NCI-H446 treated with DMSO at 0.1 percent for 48 hours (cell line): ENCODE measurements at regions not wholly inside any gene's neighbourhood (a gene's known extent, or its start where the extent isn't known, plus 50 kb on each side); places are given as distances from the start of the nearest gene placed in this dataset.
"Not testable (repeated sequence)": the region's sequence is repeated elsewhere in the genome, so short reads cannot be mapped to it uniquely, and the experiment has no call there.

Experiments used
- DNase-seq: peaks from one replicate; lab custom pipeline; 2025; lab: John Stamatoyannopoulos, UW

- no peak for DNase-seq
Observed at GRCh38 chr5:125251703-125252102, 505.3 kb upstream of the ZNF608 start.

- not testable (repeated sequence) for DNase-seq
Observed at GRCh38 chr5:125253634-125254033, 507.2 kb upstream of the ZNF608 start.

- DNase-seq: no peak
Observed at GRCh38 chr5:125254267-125254666, 507.8 kb upstream of the ZNF608 start.

GRCh38 chr5:125256296-125256695, 509.9 kb upstream of the ZNF608 start:
- DNase-seq: no peak

DNA sequence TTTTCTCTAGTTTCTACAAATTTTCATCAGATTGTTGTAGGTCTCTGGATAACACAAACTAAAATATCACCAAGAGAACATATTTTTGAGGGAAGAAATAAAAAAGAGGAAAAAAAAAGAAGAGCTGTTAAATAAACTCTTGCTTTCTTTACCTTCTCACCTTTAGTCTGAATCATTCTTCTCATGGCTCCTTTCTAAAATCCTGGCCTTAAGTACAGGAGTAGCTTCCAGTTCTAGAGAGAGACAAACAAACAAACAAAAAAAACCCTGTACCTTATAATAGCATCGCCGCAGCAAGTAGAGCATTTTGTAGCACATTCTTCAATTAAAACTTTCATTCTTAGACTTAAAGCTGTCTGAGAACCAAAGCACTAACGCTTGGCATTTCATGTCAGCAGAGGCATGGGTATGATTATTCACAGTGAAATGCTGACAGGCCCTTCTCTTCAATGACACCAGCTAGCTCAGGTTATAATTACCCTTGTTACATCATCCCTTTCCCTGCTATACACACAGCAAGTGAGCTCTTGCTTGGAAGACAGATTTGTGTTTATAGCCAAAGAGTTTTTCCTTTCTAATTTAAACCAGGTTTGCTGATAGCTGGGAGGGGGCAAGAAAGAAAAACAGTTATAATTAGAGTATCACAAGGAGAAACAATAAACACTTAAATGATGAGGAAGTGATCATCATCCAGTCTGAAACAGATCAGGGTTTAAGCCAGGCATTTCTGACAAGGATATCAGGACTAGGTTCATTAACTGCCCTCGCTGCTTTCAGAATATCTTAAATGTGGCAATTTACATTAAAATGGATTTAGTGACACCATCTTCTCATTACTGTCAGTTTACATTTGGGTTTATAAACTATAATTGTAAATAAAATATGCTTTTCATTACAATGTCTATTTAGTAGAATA, 510.9 kb upstream of the ZNF608 start:
- DNase-seq: no peak

DNA sequence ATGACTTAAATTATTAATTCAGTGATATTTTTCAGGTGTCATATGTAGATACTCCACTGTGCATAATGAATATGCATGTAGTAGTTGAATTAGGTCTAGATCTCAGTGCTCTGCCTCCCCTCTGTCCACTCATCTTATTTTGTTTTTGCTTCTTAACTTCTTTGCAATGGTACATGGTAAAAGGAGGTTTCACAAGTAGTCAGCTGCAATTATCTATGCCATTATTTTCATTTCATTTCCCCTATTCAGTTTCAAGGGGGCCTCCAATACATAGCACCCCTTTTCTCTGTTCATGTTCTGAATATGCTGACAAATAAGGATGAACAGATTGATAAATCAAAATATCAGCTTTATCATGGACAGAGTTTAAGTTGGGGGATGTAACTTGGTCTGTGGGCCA, 511.6 kb upstream of the ZNF608 start:
- DNase-seq: no peak

DNA sequence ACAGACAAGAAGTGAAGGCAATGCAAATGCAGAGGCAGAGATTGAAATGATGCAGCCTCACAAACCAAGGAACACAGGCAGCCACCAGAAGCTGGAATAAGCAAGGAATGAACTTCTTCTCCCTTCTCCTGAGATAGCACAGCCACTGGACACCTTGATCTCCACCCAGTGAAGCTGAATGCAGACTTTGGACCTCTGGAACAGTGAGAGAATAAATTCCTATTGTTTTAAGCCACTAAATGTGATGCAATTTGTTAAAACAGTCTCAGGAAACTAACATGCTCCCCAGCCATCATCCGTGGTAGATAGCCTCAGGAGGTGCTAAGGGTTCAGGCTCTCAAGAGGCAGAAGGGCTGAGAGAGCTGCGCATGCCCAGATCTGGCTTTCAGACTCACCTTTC, 512.2 kb upstream of the ZNF608 start:
- DNase-seq: no peak

- no peak for DNase-seq
Observed at GRCh38 chr5:125261505-125262250, 515.2 kb upstream of the ZNF608 start.

DNA sequence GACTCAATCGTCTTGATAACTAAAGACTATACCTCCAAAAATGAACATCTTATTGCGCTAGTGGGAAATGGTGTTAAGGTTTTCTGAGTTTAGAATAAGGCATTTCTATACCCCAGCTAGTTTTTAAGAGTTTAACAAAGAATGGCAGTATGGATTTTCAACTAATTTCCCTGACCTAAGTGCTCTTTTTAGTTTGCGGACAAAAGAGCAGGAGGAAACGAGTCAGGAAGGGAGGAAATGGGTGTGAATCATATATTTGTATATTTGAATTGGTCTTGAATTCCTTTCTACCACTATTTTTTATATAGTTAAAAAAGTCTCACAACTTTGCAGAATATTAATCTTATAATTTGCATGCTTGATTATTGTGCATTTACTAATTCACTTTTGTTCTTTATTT, 516.3 kb upstream of the ZNF608 start:
- no peak for DNase-seq

GRCh38 chr5:125263356-125263755, 516.9 kb upstream of the ZNF608 start:
- no peak for DNase-seq

- DNase-seq: no peak
Observed at GRCh38 chr5:125266106-125266505, 519.7 kb upstream of the ZNF608 start.

GRCh38 chr5:125267636-125268248, 521.3 kb upstream of the ZNF608 start:
- DNase-seq: no peak

DNA sequence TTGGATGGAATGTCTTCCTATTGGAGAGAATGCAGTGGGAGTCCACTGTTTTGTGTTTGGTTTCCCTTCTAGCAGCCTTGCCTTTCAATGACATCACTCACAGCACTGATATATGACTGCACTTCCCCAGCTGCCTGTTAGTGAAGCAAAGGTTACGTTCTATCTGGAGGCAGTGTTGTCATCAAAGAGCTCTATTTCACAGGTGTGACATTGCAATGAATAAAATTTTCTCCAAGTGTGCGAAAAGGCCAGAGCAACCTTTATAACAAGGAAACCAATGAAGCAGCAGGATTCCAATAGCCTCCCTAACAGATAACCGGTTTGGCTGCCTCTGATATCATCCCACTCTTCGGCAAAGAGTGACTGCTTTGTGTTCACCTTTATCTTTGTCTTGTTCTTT, 523.5 kb upstream of the ZNF608 start:
- DNase-seq: no peak

DNA sequence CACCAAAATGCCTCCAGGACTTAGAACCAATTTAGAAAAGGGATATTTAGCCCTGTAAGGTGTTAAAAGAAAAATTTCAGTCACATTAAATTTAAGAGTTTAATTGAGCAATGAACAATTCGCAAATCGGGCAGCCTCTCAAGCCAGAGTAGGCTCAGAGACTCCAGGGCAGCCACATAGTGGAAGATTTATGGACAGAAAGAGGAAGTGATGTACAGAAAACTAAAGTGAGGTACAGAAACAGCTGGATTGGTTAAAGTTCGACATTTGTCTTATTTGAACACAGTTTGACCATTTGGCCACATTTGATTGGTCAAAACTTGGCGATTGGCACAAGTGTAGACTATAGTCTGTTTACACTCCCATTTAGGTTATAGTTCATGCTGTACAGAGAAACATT, 525.9 kb upstream of the ZNF608 start:
- no peak for DNase-seq

GRCh38 chr5:125274211-125274610, 527.8 kb upstream of the ZNF608 start:
- DNase-seq: no peak

DNA sequence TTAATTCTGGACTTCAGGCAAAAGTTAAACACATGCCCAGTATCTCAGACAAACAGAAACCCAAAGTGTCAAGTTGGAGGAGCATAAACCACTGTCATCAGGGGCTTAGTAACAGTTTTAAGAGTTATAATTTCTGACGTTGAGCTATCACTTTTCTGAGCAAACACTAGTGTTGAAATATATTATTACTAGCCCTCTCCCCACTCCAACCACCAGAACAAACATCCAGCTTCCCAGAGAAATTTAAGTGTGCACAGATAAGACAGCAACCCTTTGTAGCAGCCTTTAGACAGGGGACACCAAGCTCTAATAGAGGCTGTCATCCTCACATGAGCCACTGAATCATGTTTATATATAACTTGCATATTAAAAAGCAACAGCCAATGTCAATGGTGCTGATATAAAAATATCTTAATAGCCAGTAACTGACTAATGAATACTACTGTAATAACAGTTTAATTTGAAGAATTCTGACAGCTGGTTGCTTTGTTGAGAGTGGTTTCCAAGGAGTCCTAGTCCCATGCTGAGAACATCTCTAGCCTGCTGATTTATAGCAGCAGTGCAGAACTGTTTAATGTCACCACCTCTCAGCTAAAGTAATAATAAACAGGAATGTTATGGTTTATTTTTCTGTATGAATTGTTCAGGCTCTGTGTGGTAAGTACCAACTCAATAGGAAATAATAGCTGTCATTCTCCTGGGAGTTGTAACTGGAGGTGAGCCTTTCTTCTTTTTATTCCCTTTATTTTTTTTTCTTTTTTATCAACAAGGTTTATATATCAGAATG, 528.7 kb upstream of the ZNF608 start:
- DNase-seq: peak; percentile 50

- no peak for DNase-seq
Observed at GRCh38 chr5:125275725-125276090, 529.3 kb upstream of the ZNF608 start.

DNA sequence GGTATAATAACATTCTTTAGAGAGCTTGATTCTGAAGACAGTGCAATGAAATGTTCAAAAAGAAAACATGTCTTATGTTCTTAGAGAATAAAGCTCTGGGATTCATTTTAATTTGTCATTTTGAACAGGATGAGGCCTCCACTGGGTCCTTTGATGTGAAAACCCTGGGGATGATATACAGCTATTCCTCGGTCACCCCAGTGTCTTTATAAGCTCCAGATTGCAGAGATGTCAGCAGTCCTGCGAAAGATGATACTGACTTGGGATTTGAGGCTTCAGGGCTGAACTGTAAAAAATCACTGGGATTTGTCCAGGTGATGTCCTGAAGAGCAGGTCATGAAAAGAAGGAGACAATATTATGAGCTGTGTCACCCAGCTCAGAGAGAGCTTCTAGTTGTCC, 529.7 kb upstream of the ZNF608 start:
- DNase-seq: no peak

DNA sequence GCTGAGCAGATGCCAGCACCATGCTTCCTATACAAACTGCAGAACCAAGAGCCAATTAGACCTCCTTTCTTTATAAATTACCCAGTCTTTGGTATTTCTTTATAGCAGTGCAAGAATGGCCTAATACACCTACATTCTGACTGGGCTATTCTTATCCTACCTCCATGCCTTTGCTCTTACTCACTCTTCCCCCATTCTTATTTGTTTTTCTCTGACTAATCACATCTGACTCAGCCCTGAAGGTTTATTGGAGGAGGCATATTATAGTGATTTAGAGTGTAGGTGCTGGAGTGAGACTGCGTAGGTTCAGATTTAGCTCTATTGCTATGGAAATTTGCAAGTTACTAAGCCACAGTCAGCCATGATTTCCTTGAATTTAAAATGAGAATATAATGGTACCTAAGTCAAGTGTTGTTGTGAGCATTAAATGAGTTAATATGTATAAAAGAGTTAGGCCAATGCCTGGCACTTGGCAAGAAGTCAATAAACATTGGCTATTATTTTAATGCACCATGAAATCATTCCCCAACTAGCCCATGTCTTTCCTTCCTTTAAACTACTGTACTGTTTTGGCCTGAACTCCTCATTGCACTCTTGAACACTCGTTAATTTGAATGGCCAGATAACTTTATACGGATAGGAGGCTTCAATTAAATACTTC, 531.2 kb upstream of the ZNF608 start:
- no peak for DNase-seq

DNA sequence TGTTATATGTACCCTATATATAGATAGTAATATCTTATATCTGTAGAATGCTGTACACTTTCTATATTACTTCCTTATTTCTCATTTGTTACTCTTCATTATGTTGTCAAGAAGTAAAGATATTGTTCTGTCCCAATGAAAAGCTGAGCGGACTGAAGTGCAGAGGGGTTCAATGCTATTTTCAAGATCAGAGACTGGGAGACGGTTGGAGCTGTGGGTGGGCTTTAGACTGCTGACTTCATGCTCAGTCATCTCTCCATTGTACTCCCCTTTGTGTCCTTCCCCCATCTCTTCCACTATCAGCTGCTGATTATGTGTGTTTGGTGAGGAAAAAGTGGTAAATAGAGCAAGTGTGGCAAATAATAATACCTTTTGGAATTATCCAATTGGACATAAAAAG, 532.3 kb upstream of the ZNF608 start:
- no peak for DNase-seq

DNA sequence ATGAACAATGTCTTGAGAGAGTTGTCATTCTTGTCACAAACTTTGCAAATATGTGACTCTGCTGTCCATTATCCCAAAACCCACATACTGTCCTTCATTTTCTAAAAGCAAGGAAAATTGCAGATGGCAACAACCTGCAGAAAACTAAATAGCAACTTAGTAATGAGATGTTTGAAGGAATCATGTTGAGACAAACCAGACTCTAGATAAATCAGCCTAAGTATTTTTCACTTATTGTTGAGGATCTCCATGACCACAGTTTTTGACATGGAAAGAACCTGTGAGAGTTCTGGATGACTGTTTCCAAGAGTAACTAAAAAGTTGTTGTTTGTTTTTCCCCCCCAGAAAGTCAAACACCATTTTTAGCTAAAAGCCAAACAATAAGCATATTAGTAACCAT, 535.2 kb upstream of the ZNF608 start:
- no peak for DNase-seq

DNA sequence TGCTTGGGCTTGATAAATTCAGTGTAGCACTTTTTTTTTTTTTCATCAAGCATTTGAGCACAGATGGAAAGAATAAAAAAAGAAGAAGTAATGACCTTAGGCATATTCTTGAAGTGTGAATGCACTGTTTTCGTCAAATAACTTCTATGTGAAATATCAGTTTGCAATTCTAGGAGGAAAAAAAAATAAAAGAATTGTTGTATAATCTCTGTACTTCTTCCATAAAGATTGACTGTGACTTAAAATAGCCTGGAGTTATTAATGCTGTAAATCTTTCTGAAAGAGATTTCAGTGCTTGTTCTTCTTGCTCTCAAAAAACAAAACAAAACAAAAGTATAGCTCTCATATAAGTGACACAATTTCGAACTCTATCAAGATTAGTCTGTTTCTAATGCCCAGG, 536.9 kb upstream of the ZNF608 start:
- no peak for DNase-seq
